ENCODE measurements at regions not wholly inside any gene's neighbourhood (a gene's known extent, or its start where the extent isn't known, plus 50 kb on each side); places are given as distances from the start of the nearest gene placed in this dataset.

DNA sequence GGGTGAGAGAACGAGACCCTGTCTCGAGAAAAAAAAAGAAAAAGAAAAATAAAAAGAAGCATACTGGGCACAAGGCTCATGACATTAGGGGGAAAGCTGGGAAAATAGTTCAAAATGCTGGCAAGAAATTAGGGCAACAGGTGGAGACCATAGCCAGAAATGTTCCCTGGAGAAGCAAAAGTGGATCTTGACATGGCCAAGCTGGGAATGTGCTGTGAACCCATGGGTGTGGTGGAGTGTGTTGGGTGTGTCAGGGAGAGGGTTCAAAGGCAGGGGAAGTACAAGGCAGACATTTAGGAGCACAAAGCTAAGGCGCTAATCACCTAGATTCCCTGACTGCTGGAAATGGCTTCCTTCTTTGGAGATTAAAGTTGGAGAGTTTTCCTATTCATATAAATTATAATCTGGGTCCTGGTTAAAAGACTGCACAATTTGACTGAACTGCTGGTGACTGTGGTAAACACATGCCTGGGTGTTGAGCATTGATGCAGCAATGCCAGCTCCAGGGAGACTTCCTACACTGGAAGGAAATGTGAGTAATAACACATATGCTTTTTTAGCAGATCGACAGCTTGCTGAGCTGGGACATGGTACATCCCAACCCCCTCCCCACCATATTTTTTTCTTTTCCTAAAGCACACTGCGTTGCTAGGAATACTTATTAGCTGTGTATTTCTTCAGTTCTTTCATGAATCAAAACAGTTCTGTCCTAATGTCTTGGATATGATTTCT, 70.1 kb upstream of the ARHGAP21 start:
- H3K9ac ChIP-seq (ENCODE audit: low read length): no peak overlapping the region
- H3K4me2 ChIP-seq (ENCODE audit: low read length): no peak overlapping the region
- DNase-seq: no peak
- no peaks in the 10 kb centered on the region for H3K36me3 ChIP-seq (ENCODE audit: control insufficient read depth, insufficient read depth, low read length)
- H3K18ac ChIP-seq (ENCODE audit: low read length): no peak overlapping the region
- no peak overlapping the region for H3K23ac ChIP-seq (ENCODE audit: low read length)
- H2BK120ac ChIP-seq (ENCODE audit: low read depth, low read length): no peak overlapping the region
- H3K56ac ChIP-seq (ENCODE audit: low read length): no peak overlapping the region
- no peaks in the 10 kb centered on the region for H3K79me2 ChIP-seq (ENCODE audit: control insufficient read depth, insufficient read depth, low read length)
- no CpG with 5 or more reads among the region's 5 CpGs for WGBS (ENCODE audit: extremely low coverage, insufficient coverage, low lambda C conversion rate)
- H2BK5ac ChIP-seq (ENCODE audit: low read length): no peak overlapping the region
- no peaks in the 10 kb centered on the region for H3K27me3 ChIP-seq (ENCODE audit: insufficient read depth, low read length, poor library complexity)
- no peaks in the 10 kb centered on the region for H3K4me1 ChIP-seq (ENCODE audit: control insufficient read depth, low read depth, low read length)
- H2BK15ac ChIP-seq (replicated peaks; ENCODE audit: low read depth): no peak overlapping the region
- H3K79me1 ChIP-seq (ENCODE audit: low read length): no peaks in the 10 kb centered on the region
- no peak overlapping the region for H3K4ac ChIP-seq (ENCODE audit: low read depth, low read length)
- no peak overlapping the region for H3K4me3 ChIP-seq (ENCODE audit: low read length)
- no peak overlapping the region for H3K27ac ChIP-seq (ENCODE audit: low read depth, low read length)
- no peak overlapping the region for H4K5ac ChIP-seq (ENCODE audit: low read length)
- no peak overlapping the region for H4K8ac ChIP-seq (ENCODE audit: low read depth, low read length)
- no peak overlapping the region for H2AK5ac ChIP-seq (ENCODE audit: low read length)

DNA sequence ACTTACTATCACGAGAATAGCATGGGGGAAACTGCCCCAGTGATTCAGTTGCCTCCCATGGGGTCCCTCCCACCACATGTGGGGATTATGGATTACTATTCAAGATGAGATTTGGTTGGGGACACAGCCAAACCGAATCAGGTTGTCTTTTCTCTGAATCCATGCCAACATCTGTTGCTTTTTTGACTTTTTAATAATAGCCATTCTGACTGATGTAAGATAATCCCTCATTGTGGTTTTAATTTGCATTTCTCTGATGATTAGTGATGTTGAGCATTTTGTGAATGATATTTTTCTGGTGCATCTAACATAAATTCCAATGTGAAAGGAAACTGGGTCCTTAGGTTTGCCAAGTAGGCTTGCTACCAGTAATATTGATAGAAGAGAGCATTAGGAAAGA, 69.0 kb upstream of the ARHGAP21 start:
- Histone ChIP-seq H3K9ac (ENCODE audit: low read length) (no peak overlapping the region), H3K36me3 (ENCODE audit: control insufficient read depth, insufficient read depth, low read length) (no peaks in the 10 kb centered on the region), H3K27ac (ENCODE audit: low read depth, low read length) (no peak overlapping the region), H3K4me1 (ENCODE audit: control insufficient read depth, low read depth, low read length) (no peaks in the 10 kb centered on the region), H3K79me1 (ENCODE audit: low read length) (no peaks in the 10 kb centered on the region), H4K5ac (ENCODE audit: low read length) (no peak overlapping the region), H3K4ac (ENCODE audit: low read depth, low read length) (no peak overlapping the region), H2AK5ac (ENCODE audit: low read length) (no peak overlapping the region), H2BK5ac (ENCODE audit: low read length) (no peak overlapping the region), H3K23ac (ENCODE audit: low read length) (no peak overlapping the region), H3K56ac (ENCODE audit: low read length) (no peak overlapping the region), H2BK15ac (replicated peaks; ENCODE audit: low read depth) (no peak overlapping the region), H3K4me3 (ENCODE audit: low read length) (no peak overlapping the region), H3K18ac (ENCODE audit: low read length) (no peak overlapping the region), H2BK120ac (ENCODE audit: low read depth, low read length) (no peak overlapping the region), H3K4me2 (ENCODE audit: low read length) (no peak overlapping the region), H3K27me3 (ENCODE audit: insufficient read depth, low read length, poor library complexity) (no peaks in the 10 kb centered on the region), H4K8ac (ENCODE audit: low read depth, low read length) (no peak overlapping the region), H3K79me2 (ENCODE audit: control insufficient read depth, insufficient read depth, low read length) (no peaks in the 10 kb centered on the region)
- DNase-seq: no peak
- WGBS (ENCODE audit: extremely low coverage, insufficient coverage, low lambda C conversion rate): no CpG with 5 or more reads among the region's 2 CpGs

DNA sequence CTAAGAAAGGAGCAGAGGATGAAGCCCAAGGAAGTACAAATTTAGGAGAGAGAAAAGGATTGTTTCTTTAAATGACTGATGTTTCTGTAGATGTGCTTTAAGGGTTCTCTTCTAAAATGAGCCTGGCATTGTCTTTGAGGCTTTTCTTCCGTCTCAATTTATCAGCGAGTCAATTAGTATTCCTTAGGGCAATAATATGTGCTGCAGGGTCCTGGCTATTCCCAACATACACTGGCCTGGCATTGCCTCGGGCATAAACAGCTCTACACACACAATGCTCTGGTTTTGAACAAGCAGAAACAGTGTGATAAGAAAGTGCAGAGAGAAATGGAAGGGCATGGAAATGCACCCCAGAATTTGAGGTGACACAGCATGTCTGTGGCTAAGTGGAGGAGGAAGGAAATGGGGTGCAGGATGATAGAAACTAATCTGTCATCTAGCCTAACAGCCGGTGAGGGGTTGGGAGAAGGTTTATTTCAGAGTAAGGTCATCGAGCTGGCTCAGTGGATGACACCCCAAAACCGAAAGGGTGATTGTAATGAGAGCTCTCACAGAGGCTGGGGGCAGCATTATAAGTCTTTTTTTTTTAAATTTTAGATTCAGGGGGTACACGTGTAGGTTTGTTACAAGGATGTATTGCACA, 67.5 kb upstream of the ARHGAP21 start:
- H2BK5ac ChIP-seq (ENCODE audit: low read length): no peak overlapping the region
- H3K23ac ChIP-seq (ENCODE audit: low read length): no peak overlapping the region
- H3K79me1 ChIP-seq (ENCODE audit: low read length): no peaks in the 10 kb centered on the region
- WGBS (ENCODE audit: extremely low coverage, insufficient coverage, low lambda C conversion rate): no CpG with 5 or more reads among the region's 7 CpGs
- H3K4ac ChIP-seq (ENCODE audit: low read depth, low read length): no peak overlapping the region
- no peaks in the 10 kb centered on the region for H3K36me3 ChIP-seq (ENCODE audit: control insufficient read depth, insufficient read depth, low read length)
- no peak overlapping the region for H3K4me3 ChIP-seq (ENCODE audit: low read length)
- H4K5ac ChIP-seq (ENCODE audit: low read length): no peak overlapping the region
- H3K27ac ChIP-seq (ENCODE audit: low read depth, low read length): no peak overlapping the region
- no peaks in the 10 kb centered on the region for H3K79me2 ChIP-seq (ENCODE audit: control insufficient read depth, insufficient read depth, low read length)
- no peak overlapping the region for H2BK120ac ChIP-seq (ENCODE audit: low read depth, low read length)
- no peak for DNase-seq
- no peak overlapping the region for H2AK5ac ChIP-seq (ENCODE audit: low read length)
- no peak overlapping the region for H3K18ac ChIP-seq (ENCODE audit: low read length)
- no peak overlapping the region for H3K9ac ChIP-seq (ENCODE audit: low read length)
- no peak overlapping the region for H3K56ac ChIP-seq (ENCODE audit: low read length)
- no peaks in the 10 kb centered on the region for H3K4me1 ChIP-seq (ENCODE audit: control insufficient read depth, low read depth, low read length)
- H3K27me3 ChIP-seq (ENCODE audit: insufficient read depth, low read length, poor library complexity): no peaks in the 10 kb centered on the region
- H4K8ac ChIP-seq (ENCODE audit: low read depth, low read length): no peak overlapping the region
- H2BK15ac ChIP-seq (replicated peaks; ENCODE audit: low read depth): no peak overlapping the region
- no peak overlapping the region for H3K4me2 ChIP-seq (ENCODE audit: low read length)

DNA sequence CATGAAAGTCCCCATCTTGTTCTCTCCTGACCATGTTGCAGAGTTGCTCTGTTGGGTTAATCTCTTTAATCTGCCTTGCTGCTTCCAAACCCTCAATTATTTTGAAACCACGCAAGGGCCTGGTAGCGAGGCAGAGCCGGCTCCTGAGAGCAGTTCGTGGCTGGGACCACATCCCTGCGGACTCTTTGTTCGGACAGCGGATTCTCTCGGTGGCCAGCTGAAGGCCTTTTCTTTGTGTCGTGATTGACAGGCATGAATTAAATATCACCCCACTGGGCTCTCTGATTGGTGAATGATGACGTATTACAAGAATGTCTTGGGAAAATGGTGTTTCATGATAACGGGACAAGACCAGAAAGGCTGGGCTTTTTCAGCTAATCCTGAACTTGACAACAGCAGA, 66.9 kb upstream of the ARHGAP21 start:
- Histone ChIP-seq H3K27ac (ENCODE audit: low read depth, low read length) (no peak overlapping the region), H3K4ac (ENCODE audit: low read depth, low read length) (no peak overlapping the region), H2BK15ac (replicated peaks; ENCODE audit: low read depth) (no peak overlapping the region), H4K8ac (ENCODE audit: low read depth, low read length) (no peak overlapping the region), H2BK5ac (ENCODE audit: low read length) (no peak overlapping the region), H3K79me2 (ENCODE audit: control insufficient read depth, insufficient read depth, low read length) (no peaks in the 10 kb centered on the region), H3K4me2 (ENCODE audit: low read length) (no peak overlapping the region), H2BK120ac (ENCODE audit: low read depth, low read length) (no peak overlapping the region), H3K56ac (ENCODE audit: low read length) (no peak overlapping the region), H3K79me1 (ENCODE audit: low read length) (no peaks in the 10 kb centered on the region), H3K4me1 (ENCODE audit: control insufficient read depth, low read depth, low read length) (no peaks in the 10 kb centered on the region), H3K23ac (ENCODE audit: low read length) (no peak overlapping the region), H2AK5ac (ENCODE audit: low read length) (no peak overlapping the region), H3K4me3 (ENCODE audit: low read length) (no peak overlapping the region), H3K18ac (ENCODE audit: low read length) (no peak overlapping the region), H3K9ac (ENCODE audit: low read length) (no peak overlapping the region), H3K36me3 (ENCODE audit: control insufficient read depth, insufficient read depth, low read length) (no peaks in the 10 kb centered on the region), H4K5ac (ENCODE audit: low read length) (no peak overlapping the region), H3K27me3 (ENCODE audit: insufficient read depth, low read length, poor library complexity) (no peaks in the 10 kb centered on the region)
- DNase-seq: peak; percentile 15
- WGBS (ENCODE audit: extremely low coverage, insufficient coverage, low lambda C conversion rate): no CpG with 5 or more reads among the region's 11 CpGs

DNA sequence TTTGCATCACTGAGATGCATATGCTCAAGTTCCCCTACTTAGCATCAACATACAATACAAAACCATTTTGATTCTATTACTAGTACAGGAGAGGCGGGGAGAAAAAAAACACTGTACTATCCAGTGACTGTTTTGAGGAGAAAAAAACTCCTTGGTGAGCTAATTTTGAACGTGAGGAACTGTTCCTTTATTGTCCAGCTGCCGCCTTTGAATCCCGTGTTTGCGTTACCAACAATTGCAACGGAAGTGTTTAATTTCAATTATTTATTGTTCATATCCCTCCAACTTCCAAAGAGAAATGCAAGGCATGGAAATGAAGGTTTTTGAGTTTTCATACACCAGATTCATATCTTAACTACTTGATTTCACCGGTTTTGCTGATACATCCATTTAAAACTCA, 66.4 kb upstream of the ARHGAP21 start:
- no peak overlapping the region for H2BK5ac ChIP-seq (ENCODE audit: low read length)
- no peak for DNase-seq
- H3K4me2 ChIP-seq (ENCODE audit: low read length): no peak overlapping the region
- no peak overlapping the region for H3K56ac ChIP-seq (ENCODE audit: low read length)
- no peak overlapping the region for H2BK120ac ChIP-seq (ENCODE audit: low read depth, low read length)
- WGBS (ENCODE audit: extremely low coverage, insufficient coverage, low lambda C conversion rate): no CpG with 5 or more reads among the region's 7 CpGs
- H3K23ac ChIP-seq (ENCODE audit: low read length): no peak overlapping the region
- no peaks in the 10 kb centered on the region for H3K27me3 ChIP-seq (ENCODE audit: insufficient read depth, low read length, poor library complexity)
- no peak overlapping the region for H2BK15ac ChIP-seq (replicated peaks; ENCODE audit: low read depth)
- H2AK5ac ChIP-seq (ENCODE audit: low read length): no peak overlapping the region
- no peak overlapping the region for H3K18ac ChIP-seq (ENCODE audit: low read length)
- no peak overlapping the region for H3K27ac ChIP-seq (ENCODE audit: low read depth, low read length)
- H4K8ac ChIP-seq (ENCODE audit: low read depth, low read length): peak overlapping the region; percentile 14
- no peak overlapping the region for H4K5ac ChIP-seq (ENCODE audit: low read length)
- H3K4me3 ChIP-seq (ENCODE audit: low read length): no peak overlapping the region
- no peaks in the 10 kb centered on the region for H3K79me1 ChIP-seq (ENCODE audit: low read length)
- H3K36me3 ChIP-seq (ENCODE audit: control insufficient read depth, insufficient read depth, low read length): no peaks in the 10 kb centered on the region
- H3K4me1 ChIP-seq (ENCODE audit: control insufficient read depth, low read depth, low read length): no peaks in the 10 kb centered on the region
- H3K9ac ChIP-seq (ENCODE audit: low read length): no peak overlapping the region
- H3K79me2 ChIP-seq (ENCODE audit: control insufficient read depth, insufficient read depth, low read length): no peaks in the 10 kb centered on the region
- H3K4ac ChIP-seq (ENCODE audit: low read depth, low read length): no peak overlapping the region

DNA sequence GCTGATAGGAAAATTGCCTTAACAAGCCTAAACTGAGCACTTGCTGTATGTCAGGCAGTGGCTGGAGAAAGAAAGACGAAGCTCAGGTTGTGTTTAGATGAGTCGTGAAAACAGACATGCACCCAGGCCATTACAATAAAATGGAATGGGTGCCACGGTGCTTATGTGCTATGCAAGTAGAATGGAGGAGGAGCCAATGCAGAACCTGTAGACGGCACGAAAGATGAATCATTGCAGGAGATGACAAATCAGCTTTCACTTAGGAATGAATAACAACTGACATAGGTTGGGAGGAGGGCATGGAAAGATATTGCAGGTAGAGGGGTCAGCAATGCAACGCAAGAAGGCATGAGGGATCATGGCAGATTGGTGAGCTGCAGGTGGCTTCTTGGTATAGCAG, 61.2 kb upstream of the ARHGAP21 start:
- H3K4me3 ChIP-seq (ENCODE audit: low read length): no peak overlapping the region
- H3K27ac ChIP-seq (ENCODE audit: low read depth, low read length): no peak overlapping the region
- no peak overlapping the region for H4K8ac ChIP-seq (ENCODE audit: low read depth, low read length)
- no peak overlapping the region for H3K23ac ChIP-seq (ENCODE audit: low read length)
- no peak for DNase-seq
- H2BK120ac ChIP-seq (ENCODE audit: low read depth, low read length): no peak overlapping the region
- H3K4me1 ChIP-seq (ENCODE audit: control insufficient read depth, low read depth, low read length): no peaks in the 10 kb centered on the region
- no peak overlapping the region for H4K5ac ChIP-seq (ENCODE audit: low read length)
- H3K79me1 ChIP-seq (ENCODE audit: low read length): no peaks in the 10 kb centered on the region
- no peak overlapping the region for H2BK15ac ChIP-seq (replicated peaks; ENCODE audit: low read depth)
- H3K36me3 ChIP-seq (ENCODE audit: control insufficient read depth, insufficient read depth, low read length): no peaks in the 10 kb centered on the region
- no peak overlapping the region for H3K4ac ChIP-seq (ENCODE audit: low read depth, low read length)
- H3K56ac ChIP-seq (ENCODE audit: low read length): no peak overlapping the region
- no peak overlapping the region for H3K4me2 ChIP-seq (ENCODE audit: low read length)
- H3K18ac ChIP-seq (ENCODE audit: low read length): no peak overlapping the region
- no CpG with 5 or more reads among the region's 6 CpGs for WGBS (ENCODE audit: extremely low coverage, insufficient coverage, low lambda C conversion rate)
- H2BK5ac ChIP-seq (ENCODE audit: low read length): no peak overlapping the region
- no peaks in the 10 kb centered on the region for H3K27me3 ChIP-seq (ENCODE audit: insufficient read depth, low read length, poor library complexity)
- H2AK5ac ChIP-seq (ENCODE audit: low read length): no peak overlapping the region
- no peak overlapping the region for H3K9ac ChIP-seq (ENCODE audit: low read length)
- no peaks in the 10 kb centered on the region for H3K79me2 ChIP-seq (ENCODE audit: control insufficient read depth, insufficient read depth, low read length)
